ENCODE measurements at regions not wholly inside any gene's neighbourhood (a gene's known extent, or its start where the extent isn't known, plus 50 kb on each side); places are given as distances from the start of the nearest gene placed in this dataset.

DNA sequence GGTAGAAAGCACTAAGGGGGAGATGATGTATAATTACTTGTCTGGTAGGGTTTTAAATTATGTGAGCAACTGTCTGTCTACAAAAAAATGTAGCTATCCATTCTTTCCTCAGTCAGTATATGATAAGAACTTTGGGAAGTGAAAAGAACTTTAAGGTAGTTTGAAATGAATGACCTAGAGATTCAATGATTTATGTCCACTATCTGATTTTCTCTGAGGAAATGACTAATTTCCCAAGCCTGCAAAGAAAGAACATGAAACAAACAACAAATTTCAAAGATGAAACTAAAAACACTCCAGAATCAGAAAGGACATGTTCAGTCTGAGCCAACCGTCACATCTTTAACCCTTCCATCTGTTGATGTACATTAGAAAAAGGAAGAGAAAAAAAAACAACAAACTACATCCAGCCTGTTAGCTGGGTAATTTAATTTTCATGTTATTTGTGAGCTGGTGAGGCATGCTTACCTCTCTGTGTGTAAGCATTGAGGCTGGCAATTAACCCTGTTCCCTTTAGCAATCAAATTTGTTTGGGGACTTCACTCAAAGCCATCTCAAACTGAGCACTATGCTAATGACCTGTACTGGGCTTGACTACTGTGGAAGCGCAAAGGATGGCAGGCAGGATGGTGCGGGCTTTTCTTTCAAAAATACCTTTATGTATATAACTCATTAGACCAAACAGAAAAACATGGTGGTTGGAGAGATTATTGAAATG lies 220.1 kb downstream of the TUSC7 start:
- Histone ChIP-seq H3K4me1 (no peaks in the 10 kb centered on the region), H3K36me3 (ENCODE audit: insufficient read depth in 1 of 2, low read depth in 1 of 2) (no peaks in the 10 kb centered on the region), H3K27ac (no peak overlapping the region), H3K9me3 (no peaks in the 10 kb centered on the region), H3K4me3 (no peak overlapping the region), H3K27me3 (ENCODE audit: insufficient read depth in 3 of 3, low read length in 2 of 3) (no peaks in the 10 kb centered on the region)
- DNase-seq: no peak
- WGBS, 3 donors: 79 to 80% (median 80%) methylated on average over 3 of the region's 3 CpGs
- TF ChIP-seq, protein P1, sequence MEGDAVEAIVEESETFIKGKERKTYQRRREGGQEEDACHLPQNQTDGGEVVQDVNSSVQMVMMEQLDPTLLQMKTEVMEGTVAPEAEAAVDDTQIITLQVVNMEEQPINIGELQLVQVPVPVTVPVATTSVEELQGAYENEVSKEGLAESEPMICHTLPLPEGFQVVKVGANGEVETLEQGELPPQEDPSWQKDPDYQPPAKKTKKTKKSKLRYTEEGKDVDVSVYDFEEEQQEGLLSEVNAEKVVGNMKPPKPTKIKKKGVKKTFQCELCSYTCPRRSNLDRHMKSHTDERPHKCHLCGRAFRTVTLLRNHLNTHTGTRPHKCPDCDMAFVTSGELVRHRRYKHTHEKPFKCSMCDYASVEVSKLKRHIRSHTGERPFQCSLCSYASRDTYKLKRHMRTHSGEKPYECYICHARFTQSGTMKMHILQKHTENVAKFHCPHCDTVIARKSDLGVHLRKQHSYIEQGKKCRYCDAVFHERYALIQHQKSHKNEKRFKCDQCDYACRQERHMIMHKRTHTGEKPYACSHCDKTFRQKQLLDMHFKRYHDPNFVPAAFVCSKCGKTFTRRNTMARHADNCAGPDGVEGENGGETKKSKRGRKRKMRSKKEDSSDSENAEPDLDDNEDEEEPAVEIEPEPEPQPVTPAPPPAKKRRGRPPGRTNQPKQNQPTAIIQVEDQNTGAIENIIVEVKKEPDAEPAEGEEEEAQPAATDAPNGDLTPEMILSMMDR (IDR thresholded peaks at IDR 0.05): no peak
- intact Hi-C loops (cut with DNase I): no loop called here
- no peak for ATAC-seq

DNA sequence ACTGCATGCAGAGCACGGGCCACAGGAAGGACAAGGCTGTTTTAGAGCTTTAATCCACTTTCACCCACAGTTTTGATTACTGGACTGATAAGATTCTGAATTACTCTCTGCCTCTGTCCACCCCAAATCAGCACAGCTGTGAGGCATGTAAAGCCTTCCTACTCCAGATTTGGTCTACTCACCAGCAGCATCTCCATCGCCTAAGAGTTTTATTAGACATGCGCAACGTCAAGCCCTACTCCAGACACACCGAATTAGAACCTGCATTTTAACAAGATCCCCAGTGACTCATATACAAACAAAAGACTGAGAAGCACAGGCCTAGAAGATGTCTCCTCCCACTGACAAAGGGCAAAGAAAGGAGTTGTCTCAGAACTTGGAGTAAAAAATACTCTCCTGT lies 221.2 kb downstream of the TUSC7 start:
- Histone ChIP-seq H3K9me3 (no peaks in the 10 kb centered on the region), H3K27ac (no peak overlapping the region), H3K4me1 (no peaks in the 10 kb centered on the region), H3K4me3 (no peak overlapping the region), H3K27me3 (ENCODE audit: insufficient read depth in 3 of 3, low read length in 2 of 3) (no peaks in the 10 kb centered on the region), H3K36me3 (ENCODE audit: insufficient read depth in 1 of 2, low read depth in 1 of 2) (no peaks in the 10 kb centered on the region)
- DNase-seq (no peak), ATAC-seq (no peak)
- intact Hi-C loops (cut with DNase I): no loop called here
- 62 to 68% (median 65%) methylated on average over 5 of the region's 5 CpGs for WGBS, 3 donors
- TF ChIP-seq, protein P1 (IDR thresholded peaks at IDR 0.05): no peak

DNA sequence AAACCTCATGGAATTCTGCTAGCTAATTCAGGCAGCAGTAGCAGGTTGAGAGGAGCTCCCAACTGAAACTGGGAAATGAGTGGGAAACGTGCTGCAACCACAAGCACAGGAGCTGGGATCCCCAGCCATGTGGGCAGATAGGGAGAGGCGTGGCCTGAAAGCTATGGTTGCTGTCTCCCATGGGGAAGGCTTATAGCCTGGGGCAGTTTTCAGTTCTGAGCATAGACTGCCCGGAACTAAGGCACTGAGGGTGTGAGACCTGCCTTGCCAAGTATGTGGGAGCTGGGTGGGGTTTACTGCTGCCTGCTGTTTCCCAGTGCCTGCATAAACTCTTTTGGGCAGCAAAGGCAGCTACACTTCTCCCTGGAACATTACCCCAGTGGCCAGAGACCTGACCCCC lies 229.5 kb downstream of the TUSC7 start:
- TF ChIP-seq, protein P1 (IDR thresholded peaks at IDR 0.05): no peak
- H3K27ac ChIP-seq: no peak overlapping the region
- no peaks in the 10 kb centered on the region for H3K4me1 ChIP-seq

GRCh38 chr3:116939550-116939949 lies 230.0 kb downstream of the TUSC7 start:
- Histone ChIP-seq H3K4me3 (no peak overlapping the region), H3K9me3 (no peaks in the 10 kb centered on the region), H3K27ac (no peak overlapping the region), H3K27me3 (ENCODE audit: insufficient read depth in 3 of 3, low read length in 2 of 3) (no peaks in the 10 kb centered on the region), H3K36me3 (ENCODE audit: insufficient read depth in 1 of 2, low read depth in 1 of 2) (no peaks in the 10 kb centered on the region), H3K4me1 (no peaks in the 10 kb centered on the region)
- intact Hi-C loops (cut with DNase I): no loop called here
- ATAC-seq (no peak), DNase-seq (no peak)
- TF ChIP-seq, protein P1 (IDR thresholded peaks at IDR 0.05): no peak

More for the DNA sequence above, 229.5 kb downstream of the TUSC7 start:
- 60 to 67% (median 63%) methylated on average over 3 of the region's 3 CpGs for WGBS, 3 donors
- no peaks in the 10 kb centered on the region for H3K36me3 ChIP-seq (ENCODE audit: insufficient read depth in 1 of 2, low read depth in 1 of 2)
- H3K27me3 ChIP-seq (ENCODE audit: insufficient read depth in 3 of 3, low read length in 2 of 3): no peaks in the 10 kb centered on the region
- DNase-seq (no peak), ATAC-seq (no peak)
- H3K4me3 ChIP-seq: no peak overlapping the region
- intact Hi-C loops (cut with DNase I): no loop called here
- H3K9me3 ChIP-seq: no peaks in the 10 kb centered on the region

DNA sequence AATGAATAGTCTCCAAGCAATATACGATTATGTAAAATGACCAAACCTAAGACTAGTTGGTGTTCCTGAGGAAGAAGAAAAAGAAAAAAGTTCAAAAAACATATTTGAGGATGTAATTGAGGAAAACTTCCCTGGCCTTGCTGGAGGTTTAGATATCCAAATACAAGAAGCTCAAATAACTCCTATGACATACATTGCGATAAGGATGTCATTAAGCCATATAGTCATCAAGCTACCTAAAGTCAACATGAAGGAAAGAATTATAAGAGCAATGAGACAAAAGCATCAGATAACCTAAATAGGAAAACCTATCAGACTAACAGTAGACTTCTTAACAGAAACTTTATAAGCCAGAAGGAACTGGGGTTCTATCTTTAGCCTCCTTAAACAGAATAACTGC lies 231.1 kb downstream of the TUSC7 start:
- DNase-seq: no peak
- Histone ChIP-seq H3K4me3 (no peak overlapping the region), H3K9me3 (no peaks in the 10 kb centered on the region), H3K27me3 (ENCODE audit: insufficient read depth in 3 of 3, low read length in 2 of 3) (no peaks in the 10 kb centered on the region), H3K4me1 (no peaks in the 10 kb centered on the region), H3K27ac (no peak overlapping the region), H3K36me3 (ENCODE audit: insufficient read depth in 1 of 2, low read depth in 1 of 2) (no peaks in the 10 kb centered on the region)
- intact Hi-C loops (cut with DNase I): no loop called here
- 95 to 98% (median 97%) methylated on average over 2 of the region's 2 CpGs for WGBS, 3 donors
- TF ChIP-seq, protein P1 (IDR thresholded peaks at IDR 0.05): no peak
- ATAC-seq: no peak
